GM23338 (cell line): ENCODE measurements at regions not wholly inside any gene's neighbourhood (a gene's known extent, or its start where the extent isn't known, plus 50 kb on each side); places are given as distances from the start of the nearest gene placed in this dataset.

Experiments used
- CREB1 ChIP-seq: fragments of 250-450 bp; sonication (Bioruptor Pico); IDR thresholded peaks from 2 replicates; pipeline ENCODE4 v1.5.0; 2020; ENCODE audit warnings: low read depth, mild to moderate bottlenecking, moderate library complexity
- CTCF ChIP-seq, 2 experiments: fragments of 200-600 bp in 1 of 2; sonication (generic) in 1 of 2; conservative IDR thresholded peaks; 2 replicates each; pipeline versions ENCODE4 v1.5.1 to v1.6.1; 2016 to 2017; ENCODE audit warnings: antibody characterized with exemption in 2 of 2, low read depth in 2 of 2, mild to moderate bottlenecking in 2 of 2, moderate library complexity in 1 of 2
- EZH2 ChIP-seq: fragments of 200-600 bp; sonication (generic); IDR thresholded peaks from one replicate; pipeline ENCODE4 v1.8.0; 2017; ENCODE audit warnings: antibody characterized with exemption, mild to moderate bottlenecking, low read depth; ENCODE audit not compliant: unreplicated experiment
- EZH2phosphoT487 ChIP-seq: fragments of 200-600 bp; sonication (generic); IDR thresholded peaks from one replicate; pipeline ENCODE4 v1.8.1; 2018; ENCODE audit warnings: antibody characterized with exemption; ENCODE audit not compliant: unreplicated experiment
- POLR2AphosphoS5 ChIP-seq: IDR thresholded peaks from 2 replicates; pipeline ENCODE4 v1.6.1; 2016; ENCODE audit warnings: antibody characterized with exemption, low read depth
- REST ChIP-seq: IDR thresholded peaks from one replicate; pipeline ENCODE4 v1.6.1; 2018; ENCODE audit warnings: antibody characterized with exemption; ENCODE audit not compliant: unreplicated experiment

GRCh38 chr2:56540467-56540866 lies 356.7 kb downstream of the CCDC85A start:
- TF ChIP-seq CTCF (conservative IDR thresholded peaks at IDR 0.05; ENCODE audit: low read depth in 2 of 2) (no peak), EZH2phosphoT487 (no peak), POLR2AphosphoS5 (no peak), REST (no peak), EZH2 (no peak), CREB1 (CRISPR knock-in tag) (no peak)
